ENCODE measurements at regions not wholly inside any gene's neighbourhood (a gene's known extent, or its start where the extent isn't known, plus 50 kb on each side); places are given as distances from the start of the nearest gene placed in this dataset.

DNA sequence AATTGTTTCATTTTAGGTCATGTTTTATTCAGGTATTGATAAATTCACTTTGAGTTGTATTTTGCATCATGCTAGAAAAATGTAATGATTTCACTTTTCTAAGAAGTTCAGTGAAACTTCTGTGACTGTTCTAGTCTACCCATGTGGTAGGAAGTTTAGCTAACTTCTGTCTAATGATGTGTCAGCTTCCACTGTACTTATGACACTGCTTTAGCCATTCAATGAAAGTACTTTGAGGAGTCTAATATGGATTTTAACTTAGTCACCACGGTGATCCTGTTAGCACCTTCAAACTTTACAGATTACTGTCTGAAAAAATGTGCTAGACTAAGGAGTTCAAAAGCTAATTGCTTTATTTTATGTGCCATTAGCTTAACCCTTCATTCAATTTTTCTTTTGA is 1510.5 kb upstream of the CDH9 start:
- no peak for DNase-seq (ENCODE audit: low read depth in 1 of 2, low spot score in 2 of 2)
- no peak overlapping the region for H4K8ac ChIP-seq (ENCODE audit: extremely low read depth, insufficient read depth, low read length)
- no peak overlapping the region for H2BK20ac ChIP-seq (ENCODE audit: low read length)
- no peak overlapping the region for H4K91ac ChIP-seq (replicated peaks; ENCODE audit: insufficient read length, low read length)
- POLR2A ChIA-PET (ENCODE audit: partially characterized antibody): no interaction called here
- no peak overlapping the region for H2BK12ac ChIP-seq (ENCODE audit: low read depth, low read length)
- no peak overlapping the region for H3K23ac ChIP-seq (ENCODE audit: insufficient read length)
- no peak overlapping the region for H3K9ac ChIP-seq (replicated peaks in 1 of 4; ENCODE audit: extremely low read depth in 1 of 4, low read depth in 3 of 4, low read length in 3 of 4)
- H2BK15ac ChIP-seq (ENCODE audit: low read length): no peak overlapping the region
- no peaks in the 10 kb centered on the region for H3K27me3 ChIP-seq (replicated peaks in 1 of 4; ENCODE audit: control insufficient read depth in 3 of 4, extremely low read depth in 1 of 4, insufficient read depth in 3 of 4, low read length in 3 of 4)
- no peak overlapping the region for H3K18ac ChIP-seq (ENCODE audit: extremely low read depth, low read length)
- 88% methylated on average over 1 of the region's 1 CpG; no CpG with 5 or more reads in 1 of the 2 experiments for WGBS, 2 experiments (ENCODE audit: extremely low coverage in 1 of 2, insufficient coverage in 1 of 2, insufficient read length in 1 of 2, insufficient replicate concordance in 2 of 2, low coverage in 1 of 2, low lambda C conversion rate in 2 of 2, missing lambda C conversion rate in 1 of 2)
- no peak for FAIRE-seq
- no peak overlapping the region for H3K4me3 ChIP-seq (ENCODE audit: extremely low read depth in 1 of 4, insufficient read depth in 2 of 4, low read depth in 3 of 4, low read length in 4 of 4)
- no peaks in the 10 kb centered on the region for H3K79me1 ChIP-seq (ENCODE audit: low read depth, low read length)
- no peaks in the 10 kb centered on the region for H3K36me3 ChIP-seq (ENCODE audit: control insufficient read depth in 2 of 4, insufficient read depth in 4 of 4, low read length in 3 of 4)
- H3K9me3 ChIP-seq (ENCODE audit: insufficient read depth in 2 of 2, low read depth in 1 of 2, low read length in 1 of 2): no peaks in the 10 kb centered on the region
- no peak overlapping the region for H2AK5ac ChIP-seq (ENCODE audit: low read depth, low read length)
- no peaks in the 10 kb centered on the region for H3K4me1 ChIP-seq (replicated peaks in 1 of 4; ENCODE audit: control insufficient read depth in 3 of 4, insufficient read depth in 4 of 4, low read length in 3 of 4)
- H3K23me2 ChIP-seq (ENCODE audit: low read depth, low read length): no peaks in the 10 kb centered on the region
- H3K27ac ChIP-seq (ENCODE audit: low read depth, low read length): no peak overlapping the region
- H3K4me2 ChIP-seq (ENCODE audit: insufficient read depth in 1 of 2, low read depth in 2 of 2, low read length in 2 of 2): no peak overlapping the region
- H3K4ac ChIP-seq (replicated peaks; ENCODE audit: insufficient read length, low read depth, low read length): no peak overlapping the region
- H2BK5ac ChIP-seq (ENCODE audit: low read depth, low read length): no peak overlapping the region
- H4K20me1 ChIP-seq (replicated peaks in 1 of 2; ENCODE audit: control insufficient read depth in 1 of 2, insufficient read depth in 2 of 2, low read length in 2 of 2): no peaks in the 10 kb centered on the region
- CTCF ChIA-PET (ENCODE audit: partially characterized antibody): interaction anchor here (1.2 kb wide), 1 partner anchor 161 kb away, joined by 3 read pairs; no protein-coding TSS in a partner anchor
- no peak overlapping the region for H3K14ac ChIP-seq (ENCODE audit: insufficient read length)
- H3K56ac ChIP-seq (replicated peaks; ENCODE audit: insufficient read length, low read depth, low read length): no peak overlapping the region
- H4K5ac ChIP-seq (ENCODE audit: insufficient read length, low read depth, low read length): no peak overlapping the region
- no peaks in the 10 kb centered on the region for H3K79me2 ChIP-seq (ENCODE audit: control insufficient read depth in 1 of 2, insufficient read depth in 2 of 2, low read length in 2 of 2)
- H2AFZ ChIP-seq (ENCODE audit: low read length): no peak overlapping the region
- H2BK120ac ChIP-seq (replicated peaks; ENCODE audit: low read depth, low read length): no peak overlapping the region
- no peak for TF ChIP-seq BCL11A (IDR thresholded peaks at IDR 0.05; ENCODE audit: low read depth in 2 of 2, low read length in 2 of 2)
- TF ChIP-seq, protein P1, sequence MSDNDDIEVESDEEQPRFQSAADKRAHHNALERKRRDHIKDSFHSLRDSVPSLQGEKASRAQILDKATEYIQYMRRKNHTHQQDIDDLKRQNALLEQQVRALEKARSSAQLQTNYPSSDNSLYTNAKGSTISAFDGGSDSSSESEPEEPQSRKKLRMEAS (IDR thresholded peaks at IDR 0.05): no peak
- TF ChIP-seq KDM4A (IDR thresholded peaks at IDR 0.05; ENCODE audit: low read depth, low read length, severe bottlenecking): no peak
- TF ChIP-seq FOSL1 (IDR thresholded peaks at IDR 0.05; ENCODE audit: insufficient read depth, low read depth, low read length): no peak
- TF ChIP-seq MAFK (IDR thresholded peaks at IDR 0.05; ENCODE audit: low read depth, low read length): no peak
- TF ChIP-seq, protein P2, sequence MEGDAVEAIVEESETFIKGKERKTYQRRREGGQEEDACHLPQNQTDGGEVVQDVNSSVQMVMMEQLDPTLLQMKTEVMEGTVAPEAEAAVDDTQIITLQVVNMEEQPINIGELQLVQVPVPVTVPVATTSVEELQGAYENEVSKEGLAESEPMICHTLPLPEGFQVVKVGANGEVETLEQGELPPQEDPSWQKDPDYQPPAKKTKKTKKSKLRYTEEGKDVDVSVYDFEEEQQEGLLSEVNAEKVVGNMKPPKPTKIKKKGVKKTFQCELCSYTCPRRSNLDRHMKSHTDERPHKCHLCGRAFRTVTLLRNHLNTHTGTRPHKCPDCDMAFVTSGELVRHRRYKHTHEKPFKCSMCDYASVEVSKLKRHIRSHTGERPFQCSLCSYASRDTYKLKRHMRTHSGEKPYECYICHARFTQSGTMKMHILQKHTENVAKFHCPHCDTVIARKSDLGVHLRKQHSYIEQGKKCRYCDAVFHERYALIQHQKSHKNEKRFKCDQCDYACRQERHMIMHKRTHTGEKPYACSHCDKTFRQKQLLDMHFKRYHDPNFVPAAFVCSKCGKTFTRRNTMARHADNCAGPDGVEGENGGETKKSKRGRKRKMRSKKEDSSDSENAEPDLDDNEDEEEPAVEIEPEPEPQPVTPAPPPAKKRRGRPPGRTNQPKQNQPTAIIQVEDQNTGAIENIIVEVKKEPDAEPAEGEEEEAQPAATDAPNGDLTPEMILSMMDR (IDR thresholded peaks at IDR 0.05; ENCODE audit: control extremely low read depth in 1 of 3, insufficient read depth in 1 of 3, low read depth in 1 of 3, low read length in 3 of 3): no peak
- TF ChIP-seq KDM5A (IDR thresholded peaks at IDR 0.05; ENCODE audit: low read length): no peak
- TF ChIP-seq, protein P3, sequence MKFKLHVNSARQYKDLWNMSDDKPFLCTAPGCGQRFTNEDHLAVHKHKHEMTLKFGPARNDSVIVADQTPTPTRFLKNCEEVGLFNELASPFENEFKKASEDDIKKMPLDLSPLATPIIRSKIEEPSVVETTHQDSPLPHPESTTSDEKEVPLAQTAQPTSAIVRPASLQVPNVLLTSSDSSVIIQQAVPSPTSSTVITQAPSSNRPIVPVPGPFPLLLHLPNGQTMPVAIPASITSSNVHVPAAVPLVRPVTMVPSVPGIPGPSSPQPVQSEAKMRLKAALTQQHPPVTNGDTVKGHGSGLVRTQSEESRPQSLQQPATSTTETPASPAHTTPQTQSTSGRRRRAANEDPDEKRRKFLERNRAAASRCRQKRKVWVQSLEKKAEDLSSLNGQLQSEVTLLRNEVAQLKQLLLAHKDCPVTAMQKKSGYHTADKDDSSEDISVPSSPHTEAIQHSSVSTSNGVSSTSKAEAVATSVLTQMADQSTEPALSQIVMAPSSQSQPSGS (IDR thresholded peaks at IDR 0.05; ENCODE audit: low read length): no peak
- TF ChIP-seq CEBPB (IDR thresholded peaks at IDR 0.05; ENCODE audit: low read depth, low read length): no peak
- TF ChIP-seq, protein P4, sequence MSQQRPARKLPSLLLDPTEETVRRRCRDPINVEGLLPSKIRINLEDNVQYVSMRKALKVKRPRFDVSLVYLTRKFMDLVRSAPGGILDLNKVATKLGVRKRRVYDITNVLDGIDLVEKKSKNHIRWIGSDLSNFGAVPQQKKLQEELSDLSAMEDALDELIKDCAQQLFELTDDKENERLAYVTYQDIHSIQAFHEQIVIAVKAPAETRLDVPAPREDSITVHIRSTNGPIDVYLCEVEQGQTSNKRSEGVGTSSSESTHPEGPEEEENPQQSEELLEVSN (IDR thresholded peaks at IDR 0.05): no peak

All from H1 (cell line).